ENCODE measurements at regions not wholly inside any gene's neighbourhood (a gene's known extent, or its start where the extent isn't known, plus 50 kb on each side); places are given as distances from the start of the nearest gene placed in this dataset.

DNA sequence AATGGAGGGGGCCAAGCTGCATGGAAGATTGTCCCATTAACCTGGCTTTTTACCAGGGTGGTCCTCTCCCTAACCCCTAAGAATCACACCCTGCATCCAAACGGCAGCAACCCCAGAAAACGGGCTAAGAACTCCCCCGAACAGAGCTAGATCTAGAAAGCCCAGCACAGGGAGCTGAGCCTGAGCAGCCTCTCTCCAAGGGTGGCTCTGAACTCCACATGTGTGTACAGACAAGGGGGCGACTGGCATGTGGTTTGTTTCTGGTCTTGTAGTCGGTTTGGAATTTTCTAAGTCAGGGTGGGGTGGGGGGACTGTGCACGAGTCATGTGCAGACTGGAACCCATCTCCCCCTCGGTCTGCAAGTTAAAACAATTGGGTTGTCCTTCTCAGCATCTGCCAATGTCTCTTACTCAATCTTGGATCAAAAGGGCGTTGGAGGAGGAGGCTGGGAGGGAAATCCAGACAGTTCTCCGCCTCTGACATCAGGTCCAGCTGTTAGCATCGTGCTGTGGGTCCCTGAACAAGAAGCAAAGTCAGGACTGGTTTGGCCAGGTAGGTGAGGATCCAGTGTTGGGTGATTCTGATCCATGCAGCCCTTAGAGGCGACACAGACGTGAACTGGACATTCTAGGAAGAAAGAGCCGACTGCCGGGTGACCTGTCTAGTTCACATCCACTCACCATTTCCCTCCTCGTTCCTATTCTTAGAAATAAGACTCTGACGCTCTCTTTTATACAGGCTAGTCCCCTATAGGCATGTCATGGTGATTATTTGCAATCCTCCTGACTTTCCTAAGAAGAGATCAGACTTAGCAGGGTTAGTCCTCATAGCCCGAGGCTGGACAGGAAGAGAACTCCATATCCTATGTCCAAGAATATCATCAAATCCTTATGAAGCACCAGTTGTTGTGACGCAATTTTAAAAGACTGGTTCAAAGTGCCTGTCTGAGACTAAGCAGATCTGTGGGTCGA lies 381.8 kb downstream of the SOX9 start:
- POLR2A ChIA-PET = no interaction called here
- CTCF ChIA-PET = no interaction called here

DNA sequence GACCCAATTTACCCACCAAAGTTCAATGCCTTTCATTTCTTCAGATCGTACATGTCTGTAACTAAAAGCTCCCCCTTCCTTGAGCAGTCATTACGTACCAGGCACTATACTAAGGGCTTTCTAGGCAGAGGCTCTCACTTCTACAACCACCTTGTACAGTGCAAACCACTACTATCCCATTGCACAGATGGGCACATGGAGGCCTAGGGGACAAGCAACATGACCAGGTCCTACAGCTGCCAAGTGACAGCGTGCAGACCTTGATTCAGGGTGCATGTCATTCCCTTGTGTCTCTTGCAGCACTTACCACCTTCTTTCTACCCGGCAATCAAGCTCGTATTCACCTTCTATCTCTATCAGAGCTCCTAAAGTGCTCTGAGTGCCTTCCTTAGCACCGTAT lies 382.7 kb downstream of the SOX9 start:
- ChIA-PET CTCF (no interaction called here), POLR2A (no interaction called here)

DNA sequence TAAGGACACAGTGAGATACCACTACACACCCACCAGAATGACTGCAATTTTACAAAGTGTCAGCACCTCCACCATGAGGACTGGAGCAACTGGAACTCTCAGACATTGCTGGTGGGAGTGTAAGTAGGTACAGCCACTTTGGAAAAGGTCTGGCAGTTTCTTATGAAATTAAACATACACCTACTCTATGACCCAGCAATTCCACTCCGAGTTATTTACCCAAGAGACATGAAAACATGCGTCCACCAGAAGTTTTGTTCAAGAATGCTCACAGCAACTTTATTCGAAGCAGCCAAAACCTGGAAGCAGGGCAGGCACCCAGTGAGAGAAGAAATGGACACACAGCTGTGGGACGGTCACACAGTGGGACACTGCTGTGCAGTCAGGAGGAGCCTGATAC lies 384.0 kb downstream of the SOX9 start:
- ChIA-PET POLR2A (no interaction called here), CTCF (no interaction called here)

DNA sequence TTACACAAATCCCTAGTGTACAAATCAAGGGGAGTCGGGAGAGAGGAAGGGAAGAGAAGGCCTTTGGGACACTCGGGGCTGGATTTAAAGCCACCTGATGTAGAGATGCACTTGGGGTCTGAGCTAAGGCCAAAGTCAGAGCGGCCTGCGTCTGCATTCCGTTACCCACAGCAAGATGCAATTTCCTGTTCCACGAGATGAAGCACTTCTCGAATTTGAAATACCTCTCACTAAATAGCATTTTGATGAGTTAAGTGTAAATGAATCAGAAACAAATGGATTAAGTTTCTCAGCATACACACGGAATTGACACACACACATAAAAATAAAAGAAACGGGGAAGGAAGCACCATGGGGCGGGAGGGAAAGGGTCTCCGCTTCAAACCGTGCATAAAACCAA lies 386.0 kb downstream of the SOX9 start:
- ChIA-PET CTCF (no interaction called here), POLR2A (no interaction called here)

DNA sequence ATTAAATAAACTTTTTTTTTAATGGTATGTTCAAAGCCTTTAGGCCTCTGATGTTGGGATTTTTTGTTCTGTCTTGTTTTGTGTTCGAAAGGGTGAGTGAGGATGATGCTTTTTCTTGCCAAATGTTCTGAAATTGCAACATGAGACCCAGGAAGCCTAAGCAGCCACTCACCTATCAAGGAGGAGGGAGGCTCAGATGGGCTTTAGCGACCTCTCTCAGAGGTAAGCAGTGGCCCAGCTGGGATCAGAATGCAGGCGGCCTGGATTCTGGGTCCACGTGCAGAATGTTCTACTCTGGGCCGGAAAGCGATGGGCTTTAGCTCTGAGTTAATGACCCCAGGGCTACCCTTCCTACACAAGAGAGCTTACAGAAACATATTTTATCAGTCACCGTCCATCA lies 386.6 kb downstream of the SOX9 start:
- ChIA-PET POLR2A (no interaction called here), CTCF (no interaction called here)

DNA sequence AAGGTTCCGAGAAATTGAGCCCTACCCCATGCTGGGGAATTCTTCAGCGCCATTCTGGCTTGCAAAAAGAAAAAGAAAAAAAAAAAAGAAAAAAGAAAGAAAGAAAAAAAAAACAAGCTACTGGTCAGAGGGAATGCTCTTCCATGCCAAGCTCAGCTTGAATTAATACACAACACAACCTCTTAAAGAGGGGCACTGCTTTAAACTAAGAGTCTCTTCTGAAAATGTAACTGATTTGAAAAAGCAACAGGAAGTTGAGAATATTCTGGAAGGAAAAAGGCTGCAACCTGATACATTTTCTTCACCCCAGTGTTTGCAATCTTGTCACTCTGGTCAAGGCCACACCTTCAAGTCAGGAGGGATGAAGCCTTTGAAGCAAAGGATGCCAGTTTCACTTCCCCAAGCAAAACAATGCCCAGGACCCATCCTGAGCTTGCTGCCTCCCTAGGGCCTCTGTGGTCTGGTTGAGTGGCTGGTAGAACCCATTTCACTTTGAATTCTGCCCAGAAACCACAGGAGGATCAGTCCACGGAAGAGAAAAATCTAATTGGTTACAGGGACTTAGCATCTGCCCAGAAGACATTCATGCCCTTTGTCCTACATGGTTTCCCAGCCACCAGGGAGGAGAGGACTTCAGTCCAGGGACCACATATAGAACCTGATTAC lies 389.7 kb downstream of the SOX9 start:
- ChIA-PET POLR2A (no interaction called here), CTCF (no interaction called here)

DNA sequence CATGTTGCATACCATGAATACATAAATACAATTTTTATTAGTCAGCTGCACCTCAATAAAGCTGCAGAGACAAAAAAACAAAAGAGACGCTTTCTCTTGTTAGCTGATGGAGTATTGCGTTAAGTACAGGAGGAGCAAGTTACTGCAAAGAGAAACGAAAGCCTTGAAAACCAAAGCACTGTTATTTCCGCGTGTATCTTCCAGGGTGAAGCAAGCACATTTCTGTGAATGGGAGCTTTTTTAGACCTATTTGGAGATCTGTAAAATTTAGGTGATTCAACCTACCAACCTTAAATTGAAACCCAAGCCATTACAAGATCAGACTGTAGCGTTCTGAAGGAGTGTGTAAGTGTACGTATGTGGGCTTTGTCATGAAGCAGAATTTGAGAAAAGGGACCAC lies 390.4 kb downstream of the SOX9 start:
- POLR2A ChIA-PET = no interaction called here
- CTCF ChIA-PET = no interaction called here

DNA sequence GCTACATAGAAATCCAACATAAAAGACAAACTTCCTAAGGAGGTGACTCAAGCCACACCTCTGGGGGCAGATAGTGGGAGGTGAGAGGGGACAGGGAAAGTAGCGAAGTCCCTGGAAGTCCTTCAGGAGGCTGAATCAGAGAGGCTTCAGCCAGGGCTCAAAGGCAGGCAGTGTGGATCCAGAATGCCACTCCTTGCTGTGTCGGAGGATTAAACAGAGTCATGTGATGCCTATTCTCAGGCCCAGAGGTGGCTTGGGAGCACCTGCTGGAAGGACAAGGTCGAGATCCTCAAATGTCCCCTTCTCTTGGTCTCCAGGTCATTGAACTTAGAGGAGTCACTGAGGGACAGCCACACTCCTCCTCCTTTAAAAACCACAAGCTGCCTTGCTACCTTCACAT lies 391.1 kb downstream of the SOX9 start:
- ChIA-PET POLR2A (no interaction called here), CTCF (no interaction called here)

DNA sequence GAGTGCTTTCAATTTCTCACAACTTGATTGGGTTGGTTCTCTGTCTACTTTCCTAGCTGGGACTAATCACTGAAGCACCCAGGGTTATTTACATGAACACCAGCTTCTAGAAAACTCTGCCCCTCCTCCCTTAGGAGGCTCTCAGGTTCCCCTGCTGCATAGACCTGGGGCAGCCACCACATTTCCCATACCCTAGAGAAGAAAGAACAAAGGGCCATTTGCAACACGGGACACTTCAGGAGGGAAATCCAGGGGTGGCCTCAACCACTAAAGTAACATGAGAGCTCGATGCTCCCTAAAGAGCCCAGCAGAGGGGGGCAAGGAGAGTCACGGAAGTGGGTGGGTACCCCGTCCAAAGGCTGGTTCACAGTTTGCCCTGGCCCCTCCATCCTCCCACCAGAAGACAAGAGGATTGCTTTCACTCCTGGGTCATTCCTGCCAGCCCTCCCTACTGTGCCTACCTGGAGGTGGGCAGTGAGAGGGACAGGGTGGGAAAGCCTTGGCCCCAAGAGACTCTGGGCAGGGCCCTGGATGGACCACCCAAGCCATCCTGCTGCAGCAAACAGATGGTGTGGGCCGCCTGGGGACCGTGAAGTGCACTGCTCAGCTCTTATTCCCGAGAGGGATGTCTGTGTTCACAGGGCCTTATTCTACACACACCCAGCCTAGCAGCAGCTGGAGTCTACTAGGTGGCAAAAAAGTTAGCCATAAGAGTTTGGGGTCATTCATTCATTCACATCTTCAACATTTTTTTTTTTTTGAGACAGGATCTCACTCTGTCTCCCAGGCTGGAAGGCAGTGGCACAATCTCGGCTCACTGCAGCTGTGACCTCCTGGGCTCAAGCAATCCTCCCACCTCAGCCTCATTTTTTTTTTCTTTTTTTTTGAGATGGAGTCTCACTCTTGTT lies 392.1 kb downstream of the SOX9 start:
- ChIA-PET POLR2A (no interaction called here), CTCF (no interaction called here)

DNA sequence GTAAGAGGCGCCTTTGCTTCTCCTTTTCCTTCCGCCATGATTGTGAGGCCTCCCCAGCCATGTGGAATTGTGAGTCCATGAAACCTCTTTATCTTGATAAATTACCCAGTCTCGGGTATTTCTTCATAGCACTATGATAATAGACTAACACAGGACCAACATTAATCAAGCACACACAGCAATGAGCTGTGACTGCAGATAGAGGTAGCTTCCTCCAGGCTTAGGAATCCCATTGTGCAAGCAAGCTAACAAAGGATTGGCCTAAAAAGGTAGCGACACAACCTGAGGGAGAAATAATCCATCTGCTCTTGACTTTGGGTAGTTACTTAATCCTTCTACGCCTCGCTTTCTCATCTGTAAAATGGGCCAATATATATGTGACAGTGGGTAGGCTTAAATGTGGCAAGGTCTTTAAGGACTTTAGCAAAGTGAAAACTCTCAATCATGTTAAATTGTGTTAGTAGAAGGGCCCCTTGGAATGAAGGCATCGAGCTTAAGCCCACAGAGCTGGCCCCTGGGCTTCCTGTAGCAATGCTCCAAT lies 393.6 kb downstream of the SOX9 start:
- POLR2A ChIA-PET = no interaction called here
- CTCF ChIA-PET = interaction anchor here (0.7 kb wide), 1 partner anchor 15 kb away, joined by 4 read pairs; no protein-coding TSS in a partner anchor

DNA sequence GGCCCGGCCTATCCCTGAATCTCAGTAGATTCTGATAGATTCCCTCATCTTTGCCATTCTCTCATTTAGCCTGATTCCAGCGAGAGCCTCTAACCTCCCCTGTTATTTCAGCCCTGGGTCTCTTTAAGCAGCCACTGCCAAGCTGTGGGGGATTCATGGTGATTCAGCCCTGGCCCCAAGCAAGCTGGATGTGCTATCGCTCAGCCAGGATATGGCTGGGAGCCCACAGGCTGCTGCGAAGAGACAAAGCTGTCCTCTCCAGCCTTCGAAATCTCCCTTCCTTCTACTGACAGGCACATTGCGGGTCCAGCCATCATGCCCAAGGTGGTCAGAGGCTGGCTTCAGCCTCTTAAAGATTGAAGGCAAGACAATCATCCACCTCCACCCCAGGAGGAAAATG lies 394.1 kb downstream of the SOX9 start:
- ChIA-PET CTCF (no interaction called here), POLR2A (no interaction called here)

DNA sequence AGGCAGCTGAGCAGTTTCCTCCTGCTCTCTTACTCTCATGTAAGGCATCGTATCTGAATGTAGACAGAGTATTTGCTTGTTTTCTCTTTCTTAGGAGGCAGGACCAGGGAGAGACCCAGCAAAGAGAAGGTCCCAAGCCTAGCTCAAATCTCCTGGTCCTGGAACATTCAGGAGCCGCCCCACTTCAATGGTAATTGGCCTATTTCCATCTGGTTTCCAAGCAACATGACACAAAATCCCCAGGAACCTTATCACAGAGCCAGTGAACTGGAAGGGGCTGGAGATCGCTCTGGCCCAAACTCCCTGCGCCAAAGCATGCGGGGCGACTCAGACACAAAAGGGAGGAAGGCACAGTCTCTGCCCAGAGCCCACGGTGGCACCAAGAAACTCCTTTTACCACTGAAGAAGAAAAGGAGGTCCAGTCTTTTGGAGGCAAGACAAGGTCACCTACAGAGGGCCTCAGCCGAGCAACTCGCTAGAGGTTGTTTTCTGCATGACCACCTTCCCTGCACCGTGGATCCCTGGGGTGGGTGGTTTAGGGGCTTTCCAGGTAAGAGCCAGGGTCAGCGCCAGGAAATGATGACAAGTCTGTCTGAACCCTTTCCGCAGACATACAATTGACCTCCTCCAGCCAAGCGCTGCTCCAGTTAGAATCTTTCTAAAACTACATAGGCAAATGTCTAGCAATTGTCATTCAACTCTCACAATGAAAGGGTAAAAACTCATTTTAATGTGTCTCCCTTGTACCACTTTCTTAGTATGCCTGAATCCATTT lies 394.7 kb downstream of the SOX9 start:
- CTCF ChIA-PET = no interaction called here

DNA sequence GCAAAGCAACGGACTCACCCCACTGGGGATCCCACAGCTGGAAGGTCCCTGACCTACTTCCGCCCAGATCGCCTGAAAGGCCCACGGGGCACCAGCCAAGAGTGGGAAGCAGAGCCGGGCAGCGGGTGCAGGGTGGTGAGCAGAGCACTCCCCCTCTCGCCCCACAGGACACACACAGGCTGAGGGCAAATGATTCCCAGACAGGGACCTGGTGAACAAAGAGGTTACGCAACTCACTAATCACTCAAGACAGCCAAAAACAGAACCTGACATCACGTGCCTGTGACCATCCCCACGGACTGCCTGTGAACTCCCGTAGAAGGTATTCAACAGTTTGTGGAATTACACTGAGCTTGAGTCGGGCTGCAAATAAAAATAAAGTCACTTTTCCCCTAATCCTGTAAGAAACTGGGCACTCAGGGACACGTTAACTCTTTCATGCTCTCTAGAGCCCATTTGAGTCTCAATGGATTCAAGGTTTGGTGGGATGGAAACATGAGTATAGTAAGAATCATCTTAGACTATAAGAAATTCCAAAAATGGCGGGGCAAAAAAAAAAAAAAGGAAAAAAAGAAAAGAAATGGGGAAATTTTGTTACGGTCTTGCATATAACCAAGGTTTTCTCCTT lies 396.1 kb downstream of the SOX9 start:
- ChIA-PET POLR2A (no interaction called here), CTCF (no interaction called here)

More for the DNA sequence above, 394.7 kb downstream of the SOX9 start:
- POLR2A ChIA-PET = no interaction called here

DNA sequence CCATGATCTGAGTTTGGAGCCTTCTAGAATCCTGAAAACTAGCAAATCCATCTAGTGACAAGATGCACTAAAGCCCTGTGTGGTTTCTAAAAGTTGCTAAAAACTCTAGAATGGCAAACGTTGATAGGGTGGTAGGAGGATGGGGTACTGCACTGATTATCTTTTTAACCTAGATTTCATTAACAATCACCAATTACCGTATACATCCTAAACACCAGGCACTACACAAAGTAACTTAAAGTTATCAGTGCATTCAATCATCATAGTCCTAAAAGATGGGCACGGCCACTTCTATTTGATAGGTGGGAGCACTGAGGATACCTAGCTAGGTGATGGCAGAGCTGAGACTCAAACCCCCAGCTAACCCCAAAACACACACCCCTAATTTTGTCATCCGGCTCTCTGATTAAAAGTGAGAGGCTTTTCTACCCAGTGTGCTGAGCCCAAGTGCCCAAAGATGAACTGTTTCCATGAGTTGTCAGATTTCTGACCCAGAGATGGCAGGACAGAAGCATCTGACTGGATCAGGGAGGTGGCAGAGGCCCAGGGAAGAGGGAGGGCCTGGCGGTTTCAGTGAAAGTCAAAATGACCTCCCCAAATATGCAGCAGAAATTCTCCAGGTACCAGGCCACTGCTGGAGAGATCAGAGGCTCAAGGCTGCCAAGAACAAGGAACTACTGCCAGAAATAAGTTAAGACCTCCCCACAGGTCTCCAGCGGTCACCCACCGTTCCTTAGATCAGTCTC lies 396.8 kb downstream of the SOX9 start:
- ChIA-PET CTCF (no interaction called here), POLR2A (no interaction called here)

DNA sequence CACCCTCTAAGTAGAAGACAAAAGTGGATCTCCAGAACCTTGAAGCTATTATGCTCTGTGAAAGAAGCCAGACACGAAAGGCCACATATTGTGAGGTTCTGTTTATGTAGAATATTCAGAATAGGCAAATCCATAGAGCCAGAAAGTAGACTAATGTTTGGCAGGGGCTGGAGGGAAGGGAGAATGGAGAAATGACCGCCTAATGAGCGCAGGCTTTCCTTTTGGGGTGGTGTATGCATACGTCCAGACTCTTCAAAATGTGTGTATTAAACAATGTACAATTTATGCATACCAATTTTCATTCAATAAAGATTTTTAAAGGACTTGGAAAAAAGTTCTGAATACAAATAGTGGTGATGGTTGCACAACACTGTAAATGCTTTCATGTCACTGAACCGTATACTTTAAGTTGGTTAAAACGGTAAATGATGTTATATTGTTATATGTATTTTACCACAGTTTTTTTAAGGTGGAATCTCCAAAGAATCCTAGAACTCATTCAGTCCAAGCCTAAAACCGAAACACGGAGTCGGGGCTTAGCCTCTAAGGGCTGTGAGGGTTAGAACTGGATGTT lies 397.4 kb downstream of the SOX9 start:
- POLR2A ChIA-PET = no interaction called here
- CTCF ChIA-PET = no interaction called here

DNA sequence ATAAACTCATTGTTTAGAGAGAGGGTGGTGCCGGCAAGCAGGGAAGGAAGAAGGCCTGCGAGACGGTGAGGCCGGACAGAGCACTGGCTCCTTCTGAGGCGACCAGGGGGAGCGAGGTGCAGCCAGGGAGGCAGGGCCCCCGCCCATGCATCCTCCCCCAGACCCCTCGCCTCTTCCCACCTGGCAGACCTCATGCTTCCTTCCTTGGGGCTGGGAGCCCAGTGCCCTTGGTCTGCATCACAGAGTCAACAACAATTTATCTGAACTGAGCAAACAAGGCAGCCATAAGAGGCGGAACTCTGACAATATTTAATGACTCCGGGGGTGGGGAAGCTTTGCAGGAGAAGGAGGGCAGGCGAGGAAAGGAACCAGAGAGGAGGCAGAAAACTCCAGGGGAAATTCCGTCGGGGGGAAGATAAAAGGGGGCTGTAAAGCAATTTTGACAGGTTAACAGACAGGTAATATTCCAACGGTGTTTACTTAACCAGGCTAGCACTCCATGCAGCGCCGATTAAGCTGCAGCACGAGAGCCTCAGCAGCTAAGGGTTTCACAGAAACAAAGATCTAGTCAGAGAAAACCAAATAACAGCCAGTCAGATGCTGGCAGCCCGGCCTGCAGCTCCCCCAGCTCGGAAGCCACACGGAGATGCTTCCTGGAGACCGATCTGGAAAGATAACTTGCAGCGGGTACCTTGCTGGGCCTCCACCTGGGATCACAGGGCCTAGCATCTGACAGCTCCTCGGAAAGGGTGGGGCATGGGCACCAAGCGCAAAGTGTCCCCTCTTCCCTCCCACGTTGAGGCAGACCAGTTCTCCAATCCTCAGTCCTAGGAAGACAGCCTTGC lies 398.2 kb downstream of the SOX9 start:
- ChIA-PET POLR2A (no interaction called here), CTCF (no interaction called here)

DNA sequence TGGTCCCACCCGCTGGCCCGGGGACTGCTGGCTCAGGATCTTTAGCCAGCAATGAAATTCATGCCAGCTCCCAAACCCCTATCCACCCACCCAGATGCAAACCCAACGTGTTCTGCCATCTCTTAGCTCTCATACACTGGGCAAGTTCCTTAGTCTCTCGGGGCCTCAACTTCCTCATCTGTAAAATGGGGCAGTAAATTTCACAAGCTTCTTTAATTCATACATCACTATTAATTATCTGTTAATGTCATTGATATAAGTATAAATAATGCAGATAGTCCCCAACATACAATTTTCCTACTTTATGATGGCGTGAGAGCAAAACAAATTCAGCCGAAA lies 398.7 kb downstream of the SOX9 start:
- CTCF ChIA-PET = no interaction called here
- POLR2A ChIA-PET = no interaction called here

Data from activated CD8-positive, alpha-beta memory T cell treated with anti-CD3 and anti-CD28 coated beads for 36 hours (primary cell).